HPDE6-E6E7 (cell line): ENCODE measurements at regions not wholly inside any gene's neighbourhood (a gene's known extent, or its start where the extent isn't known, plus 50 kb on each side); places are given as distances from the start of the nearest gene placed in this dataset.

ENCODE experiments used
- DNase-seq: peaks from one replicate; pipeline ENCODE4 v3.0.0; 2011; ENCODE audit warnings: missing footprints; ENCODE audit errors: extremely low spot score

DNA sequence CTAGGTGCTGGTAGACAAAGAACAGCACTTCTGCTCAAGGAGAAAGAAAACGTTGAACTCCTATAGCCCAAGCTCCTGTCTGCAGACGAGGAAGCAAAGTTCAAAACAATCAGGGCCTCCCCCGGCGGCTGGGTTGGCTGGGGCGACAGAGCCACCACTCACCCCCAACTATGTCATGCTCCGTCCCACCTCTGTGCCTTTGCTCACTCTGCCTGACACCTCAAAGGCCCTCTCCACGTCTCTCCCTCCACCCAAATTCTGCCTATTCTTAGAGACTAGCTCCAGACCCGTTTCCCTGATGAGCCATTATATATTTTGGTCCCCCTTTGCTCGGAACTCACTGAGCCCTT, 304.3 kb downstream of the TLE3 start:
- no peak for DNase-seq

DNA sequence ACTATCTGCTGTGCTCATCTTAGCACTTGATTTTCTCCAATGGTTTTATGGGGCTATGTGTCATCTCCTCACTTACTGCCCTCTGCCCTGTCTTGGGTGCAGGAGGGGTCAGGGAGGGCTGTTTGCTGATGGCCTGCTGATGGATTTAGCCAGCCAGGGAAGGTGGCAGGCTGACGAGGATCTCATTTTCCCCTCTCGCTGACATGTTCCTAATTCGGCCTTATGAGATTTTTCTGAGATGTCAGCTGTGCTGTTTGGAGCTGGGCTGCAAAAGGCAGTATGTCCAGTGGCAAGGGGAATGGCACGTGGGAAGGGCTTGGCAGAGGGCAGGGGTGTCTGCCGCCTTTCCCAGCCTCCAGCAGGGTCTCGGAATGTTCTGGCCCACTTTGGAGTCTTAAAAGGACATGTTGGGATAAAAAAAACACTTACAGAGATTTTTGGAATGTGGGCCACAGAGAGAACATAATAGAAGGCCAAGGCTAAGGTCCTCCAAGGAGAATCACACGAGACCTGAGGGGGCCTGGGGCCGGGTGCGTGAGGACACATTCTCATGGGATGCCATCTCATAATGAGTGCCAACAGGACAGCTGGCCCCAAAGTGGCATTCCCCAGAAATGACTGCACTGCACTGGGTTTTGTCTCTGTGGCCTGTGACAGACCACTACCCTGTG, 303.8 kb downstream of the TLE3 start:
- DNase-seq = no peak

DNA sequence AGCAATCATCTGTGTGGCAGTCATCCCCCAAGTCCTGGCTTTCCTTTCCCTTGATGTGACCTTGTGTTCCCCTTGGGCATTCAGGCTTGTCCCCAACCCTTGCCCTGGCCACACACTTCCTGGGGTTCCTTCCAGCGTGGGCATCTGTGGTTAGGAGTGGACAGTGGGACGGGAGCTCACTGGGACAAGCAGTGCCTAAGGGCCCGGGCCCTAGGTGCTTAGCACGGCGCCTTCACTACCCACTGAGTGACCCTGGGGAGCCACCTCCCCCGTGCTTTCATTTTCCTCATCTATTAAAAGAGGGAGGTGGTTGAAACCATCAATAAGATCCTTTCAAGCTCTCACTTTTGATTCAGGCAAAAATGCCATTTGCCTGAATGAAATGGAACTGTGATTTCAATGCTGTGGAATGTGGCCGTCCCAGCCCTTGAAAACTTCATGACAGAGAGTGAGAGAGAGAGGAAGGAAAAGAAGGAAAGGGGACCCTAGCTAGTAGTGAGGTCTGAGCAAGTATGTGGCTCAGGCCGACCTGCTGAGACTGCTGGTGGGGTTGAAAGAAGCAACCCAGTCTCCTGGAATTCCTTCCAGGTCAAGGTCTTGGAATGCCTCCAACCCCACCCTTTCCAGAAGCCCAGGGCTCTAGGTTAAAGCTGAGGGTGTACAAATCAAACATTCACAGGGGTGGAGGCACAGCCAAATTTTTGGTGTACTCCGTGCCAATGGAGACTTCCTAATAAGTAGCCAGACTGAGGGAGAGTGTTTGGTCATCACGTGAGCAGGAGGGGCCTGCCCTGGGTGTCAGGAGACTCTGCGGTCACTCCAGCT, 302.9 kb downstream of the TLE3 start:
- DNase-seq = peak; percentile 7

DNA sequence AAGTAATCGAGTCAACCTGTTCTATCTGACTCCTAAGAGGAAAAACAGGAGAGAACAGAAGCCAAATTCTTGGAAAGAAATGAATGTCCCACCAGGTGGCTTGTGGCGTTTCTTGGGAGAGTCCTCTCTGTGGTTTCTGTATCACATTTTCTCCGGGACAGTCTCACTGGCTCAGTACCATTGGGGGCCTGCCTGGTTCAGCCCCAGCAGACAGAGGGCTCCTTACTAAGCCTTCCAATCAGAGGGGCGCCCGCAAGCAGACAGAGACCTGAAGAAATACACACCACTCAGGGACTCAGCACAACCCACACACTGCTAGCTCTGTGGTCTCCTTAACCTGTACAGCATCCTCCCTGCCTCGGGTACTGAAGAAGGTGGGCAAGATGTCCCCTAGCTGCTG, 302.1 kb downstream of the TLE3 start:
- no peak for DNase-seq

DNA sequence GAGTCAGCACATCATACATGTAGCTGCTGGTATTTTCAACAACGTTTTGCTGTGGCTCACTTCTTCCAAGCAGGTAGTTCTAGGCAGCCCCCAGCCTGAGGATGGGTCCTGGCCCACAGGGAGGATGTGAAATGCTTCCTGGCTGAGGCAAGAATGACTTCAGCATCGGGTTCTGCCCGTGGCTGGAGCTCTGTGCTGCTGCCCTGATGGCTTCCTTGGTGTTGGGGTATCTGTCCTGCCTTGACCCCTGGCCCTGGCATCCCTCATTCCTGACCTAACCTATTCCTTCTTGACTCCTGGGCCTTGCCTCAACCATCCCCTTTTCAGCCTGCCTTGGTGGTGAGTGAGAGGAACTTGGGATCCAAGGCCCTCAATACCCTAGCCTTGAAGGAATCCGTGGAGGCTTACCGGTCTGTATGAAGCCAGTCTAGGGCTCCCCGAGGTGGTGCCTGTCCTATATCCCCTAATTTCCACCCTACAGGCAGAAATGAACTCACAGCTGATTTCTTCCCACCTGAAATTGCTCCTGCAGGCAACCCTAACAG, 300.6 kb downstream of the TLE3 start:
- DNase-seq = no peak

DNA sequence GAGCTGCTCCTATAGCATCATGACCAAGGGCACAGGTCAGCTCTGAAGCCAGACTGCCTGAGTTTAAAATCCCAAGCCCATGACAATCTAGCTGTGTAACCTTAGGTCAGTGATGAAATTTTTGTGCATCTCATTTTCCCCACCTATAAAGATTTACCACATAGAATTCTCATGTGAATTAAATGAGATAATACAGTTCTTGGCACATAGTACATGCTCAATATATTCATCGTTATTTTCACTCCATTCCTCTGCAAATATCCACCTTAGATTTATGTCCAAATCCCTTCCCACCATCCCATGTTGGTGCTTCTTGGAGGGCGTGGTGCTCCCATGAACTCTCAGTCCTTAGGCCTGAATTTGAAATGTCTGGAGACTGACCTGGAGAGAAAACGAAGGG, 300.1 kb downstream of the TLE3 start:
- no peak for DNase-seq

DNA sequence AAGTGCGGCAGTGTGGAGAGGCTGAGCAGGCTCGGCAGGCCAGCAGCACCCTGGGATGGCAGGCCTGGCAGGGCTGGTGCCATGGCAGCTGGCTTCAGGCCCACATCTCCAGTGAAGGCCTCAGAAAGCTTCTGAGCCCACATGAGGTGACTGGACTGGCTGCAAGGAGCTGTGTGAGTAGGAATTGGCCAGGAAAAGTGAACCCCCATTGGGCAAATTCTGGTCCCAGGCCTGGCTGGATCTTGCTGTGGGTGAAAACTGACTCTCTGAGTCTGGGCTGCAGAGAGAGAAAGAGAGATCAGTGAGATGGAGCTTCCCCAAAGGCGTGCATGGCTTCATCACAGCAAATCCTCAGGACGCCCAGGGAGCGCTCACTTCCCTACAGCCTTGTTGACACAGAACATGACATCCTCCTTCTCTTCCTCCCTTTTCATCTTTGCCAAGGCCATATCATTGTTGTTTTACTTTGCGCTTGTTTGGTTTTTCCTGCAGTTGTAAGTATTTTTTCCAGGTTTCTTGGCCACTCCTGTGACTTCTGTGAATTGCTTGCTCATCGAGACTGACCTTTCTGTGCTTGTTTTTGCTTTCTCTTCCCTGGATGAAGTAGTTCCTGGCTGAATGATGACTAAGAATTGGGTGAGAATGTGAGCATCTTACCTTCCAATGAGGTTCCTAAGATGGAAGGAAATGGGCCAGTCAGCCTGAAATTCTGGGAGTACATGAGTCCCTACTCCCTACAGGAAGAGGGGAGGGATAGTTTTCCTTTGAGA, 299.1 kb downstream of the TLE3 start:
- DNase-seq = no peak

DNA sequence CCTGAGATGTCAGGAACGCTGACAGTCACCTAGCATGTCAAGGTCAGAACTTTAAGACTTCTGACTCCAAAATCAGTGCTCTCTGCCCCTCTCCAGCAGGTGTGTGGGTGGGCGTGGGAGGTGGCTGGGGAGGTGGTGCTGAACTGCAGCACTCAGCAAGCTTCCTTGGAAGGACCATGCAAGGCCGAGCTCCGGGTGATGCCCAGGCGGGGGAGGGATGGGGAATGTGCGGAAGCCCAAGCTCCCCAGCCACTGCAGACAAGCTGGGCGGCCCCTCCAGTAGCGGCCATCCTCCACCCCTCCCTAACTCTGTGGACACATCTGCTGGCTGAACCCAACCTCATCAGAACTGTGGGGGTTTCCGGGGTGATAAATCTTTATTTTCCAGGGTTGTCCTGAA, 296.6 kb downstream of the TLE3 start:
- DNase-seq = no peak

DNA sequence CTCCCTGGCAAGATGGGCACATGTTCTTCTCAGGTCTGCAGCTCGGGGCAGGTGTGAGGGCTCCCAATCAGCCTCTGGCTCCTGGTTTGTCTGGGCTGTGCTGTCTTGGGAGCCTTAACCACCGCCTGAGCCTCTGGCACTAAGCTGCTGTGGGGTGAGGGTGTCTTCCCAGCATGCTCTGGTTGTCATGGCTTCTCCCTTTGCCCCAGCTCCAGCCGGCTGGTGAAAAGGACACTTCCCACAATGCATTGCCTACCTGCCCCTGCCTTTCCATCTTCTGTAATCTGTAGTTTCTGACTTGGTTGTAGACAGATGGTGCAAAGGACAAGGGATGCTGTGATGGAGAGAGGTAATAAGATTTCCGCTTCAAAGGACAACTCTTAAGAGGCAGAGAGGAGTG, 295.3 kb downstream of the TLE3 start:
- DNase-seq = no peak

DNA sequence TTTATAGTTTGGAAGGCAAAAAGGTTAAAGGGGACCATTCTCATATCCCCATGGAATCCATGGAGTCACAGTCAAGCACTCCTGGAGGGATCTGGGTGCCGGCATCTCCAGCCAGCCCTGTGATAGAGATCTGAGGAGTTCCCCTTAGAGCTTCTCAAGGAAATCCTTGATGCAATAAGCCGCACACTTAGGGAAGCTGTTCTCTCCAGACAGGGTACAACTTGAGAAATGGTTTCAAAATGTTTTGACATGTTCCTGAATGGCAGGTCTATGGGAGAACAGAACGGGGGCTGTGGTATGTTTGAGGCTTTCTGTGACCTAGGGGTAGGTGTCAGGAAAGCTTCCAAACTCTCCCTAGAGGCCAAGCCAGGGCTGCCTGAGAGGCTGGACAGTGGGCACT, 292.9 kb downstream of the TLE3 start:
- DNase-seq = no peak

DNA sequence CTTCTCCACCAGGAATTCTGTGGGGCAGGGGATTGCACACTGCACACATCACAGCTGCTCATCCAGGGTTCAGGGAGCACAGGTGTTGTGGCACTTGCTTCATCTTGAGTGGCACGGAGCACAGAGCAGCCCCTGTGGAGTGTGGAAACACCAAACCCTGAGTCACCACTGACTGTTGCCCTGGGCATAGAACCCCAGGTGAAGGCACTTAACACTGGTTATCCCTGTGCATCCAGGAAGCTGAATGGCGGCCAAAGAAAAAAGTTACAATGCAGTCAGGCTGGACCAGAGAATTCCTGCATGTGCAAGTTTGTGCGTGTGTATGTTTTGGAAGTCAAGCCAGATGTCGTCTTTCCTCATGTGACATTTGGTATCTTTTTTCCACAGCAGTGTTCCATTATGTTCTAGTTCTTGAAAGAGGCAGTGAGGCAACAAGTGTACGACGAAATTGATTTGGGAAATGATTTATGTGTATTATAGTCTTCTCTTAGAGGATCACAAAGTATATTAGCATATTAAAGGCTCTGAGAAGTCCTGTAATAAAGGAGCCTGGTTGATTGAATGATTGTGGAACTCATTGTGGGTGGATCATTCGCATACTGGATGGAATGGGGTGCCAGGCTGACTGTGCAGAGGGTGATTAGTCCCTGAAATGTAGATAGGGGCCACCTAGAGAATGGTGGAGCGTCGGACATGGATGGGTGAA, 292.3 kb downstream of the TLE3 start:
- DNase-seq = no peak

DNA sequence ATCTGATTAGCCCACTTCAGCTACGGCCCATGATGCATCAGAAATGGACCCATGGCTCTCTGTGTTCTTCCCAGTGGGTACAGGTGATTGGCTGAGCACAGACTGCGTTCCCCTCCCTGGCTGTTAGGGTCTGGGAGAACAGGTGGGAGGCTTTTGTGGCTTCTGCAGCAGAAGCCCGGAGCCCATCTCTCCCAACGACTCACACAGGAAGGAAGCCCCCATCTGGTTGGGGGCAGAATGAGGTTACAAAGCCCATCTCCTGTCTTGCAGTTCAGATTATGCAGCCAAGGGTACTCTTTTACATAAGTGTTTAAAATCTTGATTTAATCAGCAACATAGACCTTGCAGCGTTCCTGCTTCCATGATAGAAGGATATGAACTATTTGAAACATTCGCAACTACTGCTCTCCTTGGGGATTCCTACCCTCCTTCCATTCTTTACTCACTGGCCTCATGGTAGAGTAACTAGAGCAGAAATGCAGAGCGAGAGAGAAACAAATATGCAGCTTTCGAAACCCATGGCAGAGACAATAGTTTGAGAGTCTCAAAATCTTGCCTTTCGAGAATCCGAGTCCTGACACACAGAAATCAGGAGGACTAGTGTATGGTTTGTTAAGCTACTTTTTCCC, 291.3 kb downstream of the TLE3 start:
- DNase-seq = no peak

DNA sequence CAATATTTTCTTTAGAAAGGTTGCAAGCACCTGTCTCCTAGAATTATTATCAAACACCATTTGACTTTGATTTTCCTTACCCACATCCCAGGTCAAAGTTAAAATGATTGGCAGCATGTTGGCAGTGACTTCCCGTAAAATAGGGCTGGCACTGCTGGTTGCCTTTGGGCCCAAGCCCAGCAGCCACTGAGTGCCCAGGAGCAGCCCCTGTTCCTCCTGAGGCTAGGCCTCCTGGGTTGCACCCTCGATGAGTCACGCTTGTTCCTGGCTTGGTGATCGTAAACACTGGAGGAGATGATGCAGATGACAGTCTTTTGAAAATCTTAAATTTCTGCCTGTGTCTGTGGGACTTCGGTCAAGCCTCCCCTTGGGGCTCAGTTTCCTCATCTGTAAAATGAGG, 290.0 kb downstream of the TLE3 start:
- DNase-seq = no peak

DNA sequence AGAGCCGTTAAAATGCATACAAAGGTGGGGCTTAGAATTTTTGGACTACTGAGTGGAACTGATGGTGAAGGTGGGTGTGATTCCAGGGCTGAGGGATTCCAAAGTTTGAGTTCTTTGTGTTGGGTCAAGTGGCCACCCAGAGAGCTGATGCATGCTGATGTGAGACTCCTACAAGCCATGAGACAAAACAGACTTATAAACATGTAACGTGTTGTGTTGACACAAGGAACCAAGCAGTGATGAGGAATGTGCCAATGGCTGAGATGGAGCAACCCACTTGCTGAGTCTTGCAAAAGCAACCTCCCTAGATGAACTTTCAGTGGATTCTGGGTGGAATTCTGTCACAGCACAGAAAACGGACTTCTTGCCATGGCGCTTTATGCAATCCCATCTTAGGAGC, 289.0 kb downstream of the TLE3 start:
- DNase-seq = no peak

DNA sequence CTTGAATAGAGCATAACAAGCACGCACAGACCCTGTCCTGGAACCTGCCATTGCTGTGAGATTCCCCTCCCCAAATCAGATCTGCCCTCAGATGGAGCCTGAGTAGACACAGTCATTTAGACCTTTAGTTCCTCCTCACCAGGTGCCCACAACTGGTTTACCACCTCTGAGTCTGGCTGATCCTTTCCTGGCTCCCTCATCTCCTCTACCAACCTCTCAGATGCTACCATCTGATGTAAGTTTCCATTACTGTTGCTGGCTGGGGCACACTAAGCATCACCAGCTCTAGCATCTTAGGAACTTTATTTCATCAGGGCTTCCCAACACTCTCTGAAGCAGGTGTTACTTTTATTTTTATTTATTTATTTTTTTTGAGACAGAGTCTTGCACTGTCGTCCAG, 288.3 kb downstream of the TLE3 start:
- no peak for DNase-seq

DNA sequence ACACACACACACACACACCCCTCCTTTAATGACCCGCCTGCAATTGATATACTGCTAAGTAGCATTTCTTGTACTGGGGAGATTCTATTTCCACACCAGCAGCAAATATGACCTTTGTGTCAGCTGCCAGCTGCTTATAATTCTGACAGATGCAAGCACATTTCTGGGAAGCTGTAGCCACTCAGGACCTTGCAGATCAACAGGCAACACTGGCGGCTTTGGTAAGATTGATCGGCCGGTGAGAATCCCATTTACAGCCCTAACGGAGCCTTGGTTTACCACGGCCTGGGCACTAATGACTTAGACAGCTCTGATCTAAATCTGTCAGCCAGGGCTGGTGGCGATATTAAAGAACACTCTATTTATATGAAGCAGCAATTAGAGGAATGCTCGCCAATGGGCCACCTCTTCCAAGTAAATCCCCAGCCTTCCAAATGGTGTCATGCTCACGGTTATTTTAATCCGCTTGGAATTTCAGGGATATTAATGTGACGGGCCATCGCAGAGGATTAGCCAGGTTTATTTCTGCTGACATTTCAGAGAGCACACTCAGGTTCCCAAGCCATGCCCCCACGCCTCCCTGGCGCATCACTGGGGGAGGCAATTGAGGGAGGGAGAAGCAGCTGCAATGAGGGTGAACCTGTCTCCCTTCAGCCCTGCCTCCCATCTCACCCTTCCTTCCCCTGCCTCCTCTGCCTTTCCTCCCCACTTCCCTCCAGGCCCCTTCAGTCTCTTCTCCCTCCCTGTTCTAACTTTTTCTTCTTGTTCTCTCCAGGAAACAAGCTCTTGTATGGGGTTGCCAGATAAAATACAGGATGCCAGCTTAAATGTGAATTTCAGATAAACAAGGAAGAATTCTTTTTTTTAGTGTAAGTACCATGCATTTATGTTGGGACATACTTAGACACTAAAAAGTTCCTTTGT, 287.0 kb downstream of the TLE3 start:
- DNase-seq = no peak

DNA sequence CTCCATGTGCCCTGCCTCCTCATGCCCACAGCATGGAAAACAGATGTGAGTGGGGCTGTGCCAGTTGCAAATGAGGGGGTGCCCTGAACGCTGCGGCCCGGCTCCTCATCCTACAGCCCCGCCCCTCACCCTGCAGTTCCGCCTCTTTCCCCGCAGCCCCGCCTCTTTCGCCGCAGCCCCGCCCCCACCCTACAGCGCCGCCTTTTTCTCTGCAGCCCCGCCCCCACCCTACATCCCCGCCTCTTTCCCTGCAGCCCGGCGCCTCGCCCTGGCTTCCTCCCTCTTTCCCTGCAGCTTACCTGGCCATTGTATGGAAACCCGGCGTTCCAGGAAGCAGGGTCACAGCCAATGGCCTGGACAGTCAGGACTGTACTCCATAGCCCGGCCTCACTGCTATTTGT, 284.9 kb downstream of the TLE3 start:
- DNase-seq = no peak

DNA sequence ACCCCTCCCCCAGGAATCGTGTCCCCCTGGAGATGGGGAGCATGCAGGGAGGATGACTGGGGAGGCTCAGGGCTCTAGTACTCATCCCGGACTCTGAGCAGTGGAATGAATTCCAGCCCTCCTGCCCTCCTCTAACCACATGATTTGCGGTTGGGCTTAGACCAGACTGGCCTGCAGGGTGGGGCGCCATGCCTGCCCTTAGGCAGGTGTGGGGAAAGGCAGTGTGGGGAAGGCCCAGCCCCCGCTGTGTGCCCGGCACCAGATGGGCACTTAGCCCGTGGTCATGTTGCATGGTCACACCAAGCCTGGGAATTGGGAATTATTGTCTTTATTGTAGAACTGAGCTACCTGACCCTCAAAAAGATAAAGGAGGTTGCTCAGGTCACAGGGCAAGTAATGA, 283.8 kb downstream of the TLE3 start:
- no peak for DNase-seq

DNA sequence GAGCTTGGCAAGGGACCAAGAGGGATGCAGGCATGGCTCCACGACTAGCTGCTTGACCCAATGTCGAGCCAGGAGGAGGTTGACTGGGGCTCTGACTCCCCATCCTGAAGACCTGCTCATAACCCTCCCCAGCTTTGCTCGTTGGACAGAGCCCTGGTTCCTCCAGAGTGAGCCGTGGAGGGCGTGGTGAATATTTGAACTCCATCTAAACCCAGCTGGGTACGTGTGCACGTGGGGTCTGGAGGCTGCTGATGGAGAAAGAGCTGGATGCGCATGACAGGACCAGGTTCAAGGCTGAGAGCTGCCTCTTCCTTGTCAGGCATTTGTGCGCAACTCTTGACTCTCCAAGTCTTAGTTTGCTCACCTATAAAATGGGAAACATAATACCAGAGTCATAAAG, 282.8 kb downstream of the TLE3 start:
- DNase-seq = no peak

DNA sequence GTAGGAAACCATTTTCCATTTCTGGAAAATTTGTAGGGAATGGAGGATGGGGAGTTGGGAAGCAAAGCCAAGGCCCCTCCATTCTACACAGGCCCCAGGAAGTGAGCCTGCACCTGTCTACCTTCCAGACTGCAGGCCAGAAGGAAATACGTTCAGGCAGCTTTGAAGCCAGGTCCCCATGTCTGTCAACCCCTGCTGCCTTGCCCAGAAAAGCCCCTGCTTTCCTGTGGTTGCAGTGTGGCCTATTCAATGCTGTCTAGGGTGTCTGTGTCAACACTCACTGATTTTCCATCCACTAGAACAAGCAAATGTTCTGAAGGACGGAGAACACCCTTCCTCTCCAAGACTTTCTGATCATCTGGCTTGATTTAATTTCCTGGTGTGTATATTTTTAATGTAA, 281.9 kb downstream of the TLE3 start:
- DNase-seq = no peak
